ENCODE measurements at regions not wholly inside any gene's neighbourhood (a gene's known extent, or its start where the extent isn't known, plus 50 kb on each side); places are given as distances from the start of the nearest gene placed in this dataset.
A peak's percentile ranks its signal among the peaks of the same experiment; 100 is the strongest.

- Mint-ChIP-seq H3K27ac (peak overlapping the region; percentile 75), H3K27me3 (no peaks in the 10 kb centered on the region), H3K4me1 (ENCODE audit: low read depth) (peaks cover 42% of the 10 kb centered on the region), H3K36me3 (ENCODE audit: low read depth) (no peaks in the 10 kb centered on the region), H3K4me3 (peak overlapping the region; percentile 72), H3K9me3 (no peaks in the 10 kb centered on the region)
- DNase-seq (peak in 4 of 14 experiments; percentile 8 to 63 (median 41)), ATAC-seq (ENCODE audit: poor library complexity) (no peak)
- CTCF ChIA-PET: no interaction called here
- Histone ChIP-seq H3K4me1 (ENCODE audit: insufficient read depth, low read length) (peaks cover 30% of the 10 kb centered on the region), H3K27ac (ENCODE audit: low read depth in 1 of 2, low read length in 2 of 2) (no peak overlapping the region), H3K36me3 (ENCODE audit: insufficient read depth, low read length) (no peaks in the 10 kb centered on the region), H3K4me3 (ENCODE audit: low read length) (no peak overlapping the region), H3K27me3 (ENCODE audit: control insufficient read depth in 1 of 2, insufficient read depth in 2 of 2, low read length in 2 of 2) (no peaks in the 10 kb centered on the region), H3K9me3 (ENCODE audit: control insufficient read depth in 1 of 2, insufficient read depth in 1 of 2, low read length in 2 of 2) (no peaks in the 10 kb centered on the region)
- TF ChIP-seq, protein P1, sequence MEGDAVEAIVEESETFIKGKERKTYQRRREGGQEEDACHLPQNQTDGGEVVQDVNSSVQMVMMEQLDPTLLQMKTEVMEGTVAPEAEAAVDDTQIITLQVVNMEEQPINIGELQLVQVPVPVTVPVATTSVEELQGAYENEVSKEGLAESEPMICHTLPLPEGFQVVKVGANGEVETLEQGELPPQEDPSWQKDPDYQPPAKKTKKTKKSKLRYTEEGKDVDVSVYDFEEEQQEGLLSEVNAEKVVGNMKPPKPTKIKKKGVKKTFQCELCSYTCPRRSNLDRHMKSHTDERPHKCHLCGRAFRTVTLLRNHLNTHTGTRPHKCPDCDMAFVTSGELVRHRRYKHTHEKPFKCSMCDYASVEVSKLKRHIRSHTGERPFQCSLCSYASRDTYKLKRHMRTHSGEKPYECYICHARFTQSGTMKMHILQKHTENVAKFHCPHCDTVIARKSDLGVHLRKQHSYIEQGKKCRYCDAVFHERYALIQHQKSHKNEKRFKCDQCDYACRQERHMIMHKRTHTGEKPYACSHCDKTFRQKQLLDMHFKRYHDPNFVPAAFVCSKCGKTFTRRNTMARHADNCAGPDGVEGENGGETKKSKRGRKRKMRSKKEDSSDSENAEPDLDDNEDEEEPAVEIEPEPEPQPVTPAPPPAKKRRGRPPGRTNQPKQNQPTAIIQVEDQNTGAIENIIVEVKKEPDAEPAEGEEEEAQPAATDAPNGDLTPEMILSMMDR (IDR thresholded peaks at IDR 0.05): no peak
- POLR2A ChIA-PET: interaction anchor here (1.6 kb wide), 1 partner anchor 82 kb away, joined by 6 read pairs; no protein-coding TSS in a partner anchor
- intact Hi-C loops (cut with DNase I, micrococcal nuclease): loop anchor here in 1 of 2 experiments (5.0 kb wide), 1 partner anchor 83 kb away; the partner anchor contains the start of gene MED13L
Observed at GRCh38 chr12:116360579-116361413, 83.3 kb upstream of the MED13L start.

DNA sequence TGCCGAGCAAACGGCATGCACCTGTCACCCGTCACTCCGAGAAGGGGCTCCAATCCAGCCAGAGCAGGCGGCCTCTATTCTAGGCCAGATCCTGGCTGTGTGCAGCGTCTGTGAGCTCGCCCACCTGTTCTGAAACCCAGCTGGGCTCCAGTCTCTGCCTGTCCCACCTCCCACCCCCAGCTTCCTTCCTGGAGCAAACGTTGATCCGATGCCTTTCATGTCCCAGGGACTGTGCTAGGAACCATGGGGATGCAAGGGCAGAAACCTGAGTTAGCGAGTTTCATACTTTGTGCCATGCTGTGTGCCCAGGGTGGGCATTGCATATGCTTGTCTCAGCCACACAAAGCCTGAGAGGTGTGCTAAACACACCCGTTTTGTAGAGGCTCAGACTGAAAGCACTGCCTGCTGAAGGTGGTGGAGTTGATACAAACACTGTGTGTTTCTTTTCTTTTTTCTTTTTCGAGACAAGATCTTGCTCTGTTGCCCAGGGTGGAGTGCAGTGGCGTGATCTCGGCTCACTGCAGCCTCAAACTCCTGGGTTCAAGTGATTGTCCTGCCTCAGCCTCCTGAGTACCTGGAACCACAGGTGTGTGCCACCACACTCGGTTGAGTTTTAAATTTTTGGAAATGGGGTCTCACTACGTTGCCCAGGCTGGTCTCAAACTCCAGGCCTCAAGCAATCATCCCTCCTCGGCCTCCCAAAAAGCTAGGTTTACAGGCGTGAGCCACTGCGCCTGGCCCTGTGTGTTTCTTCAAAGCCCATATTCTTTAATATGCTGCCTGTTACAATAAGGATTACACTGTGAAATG, 84.1 kb upstream of the MED13L start:
- no peak overlapping the region for H3K27ac ChIP-seq (ENCODE audit: low read depth in 1 of 2, low read length in 2 of 2)
- DNase-seq (peak in 3 of 14 experiments; percentile 4 to 26 (median 16)), ATAC-seq (ENCODE audit: poor library complexity) (no peak)
- H3K9me3 ChIP-seq (ENCODE audit: control insufficient read depth in 1 of 2, insufficient read depth in 1 of 2, low read length in 2 of 2): no peaks in the 10 kb centered on the region
- ChIA-PET POLR2A (no interaction called here), CTCF (no interaction called here)
- intact Hi-C loops (cut with DNase I, micrococcal nuclease): loop anchor here in 1 of 2 experiments (5.0 kb wide), 1 partner anchor 84 kb away; the partner anchor contains the start of gene MED13L
- peaks cover 42% of the 10 kb centered on the region for H3K4me1 Mint-ChIP-seq (ENCODE audit: low read depth)
- H3K36me3 ChIP-seq (ENCODE audit: insufficient read depth, low read length): no peaks in the 10 kb centered on the region
- H3K9me3 Mint-ChIP-seq: no peaks in the 10 kb centered on the region
- no peak overlapping the region for H3K4me3 ChIP-seq (ENCODE audit: low read length)
- TF ChIP-seq, protein P1 (IDR thresholded peaks at IDR 0.05): no peak
- peaks cover 30% of the 10 kb centered on the region for H3K4me1 ChIP-seq (ENCODE audit: insufficient read depth, low read length)
- H3K27me3 Mint-ChIP-seq: no peaks in the 10 kb centered on the region
- no peaks in the 10 kb centered on the region for H3K36me3 Mint-ChIP-seq (ENCODE audit: low read depth)
- peak overlapping the region; percentile 72 for H3K4me3 Mint-ChIP-seq
- peak overlapping the region; percentile 75 for H3K27ac Mint-ChIP-seq
- H3K27me3 ChIP-seq (ENCODE audit: control insufficient read depth in 1 of 2, insufficient read depth in 2 of 2, low read length in 2 of 2): no peaks in the 10 kb centered on the region

GRCh38 chr12:116365114-116365513, 87.6 kb upstream of the MED13L start:
- POLR2A ChIA-PET: no interaction called here
- no peak for DNase-seq
- no peak overlapping the region for H3K4me3 Mint-ChIP-seq
- no peak overlapping the region for H3K27ac Mint-ChIP-seq
- peaks cover 15% of the 10 kb centered on the region for H3K4me1 ChIP-seq (ENCODE audit: insufficient read depth, low read length)
- H3K36me3 Mint-ChIP-seq (ENCODE audit: low read depth): no peaks in the 10 kb centered on the region
- H3K4me3 ChIP-seq (ENCODE audit: low read length): no peak overlapping the region
- H3K9me3 ChIP-seq (ENCODE audit: control insufficient read depth in 1 of 2, insufficient read depth in 1 of 2, low read length in 2 of 2): no peaks in the 10 kb centered on the region
- ATAC-seq (ENCODE audit: poor library complexity): no peak
- intact Hi-C loops (cut with DNase I, micrococcal nuclease): no loop called here
- no peak overlapping the region for H3K27ac ChIP-seq (ENCODE audit: low read depth in 1 of 2, low read length in 2 of 2)
- no peaks in the 10 kb centered on the region for H3K27me3 ChIP-seq (ENCODE audit: control insufficient read depth in 1 of 2, insufficient read depth in 2 of 2, low read length in 2 of 2)
- peaks cover 17% of the 10 kb centered on the region for H3K4me1 Mint-ChIP-seq (ENCODE audit: low read depth)
- TF ChIP-seq, protein P1 (IDR thresholded peaks at IDR 0.05): no peak
- no peaks in the 10 kb centered on the region for H3K27me3 Mint-ChIP-seq
- CTCF ChIA-PET: no interaction called here
- no peaks in the 10 kb centered on the region for H3K9me3 Mint-ChIP-seq
- H3K36me3 ChIP-seq (ENCODE audit: insufficient read depth, low read length): no peaks in the 10 kb centered on the region
